AG09319 (cell line): ENCODE measurements at regions not wholly inside any gene's neighbourhood (a gene's known extent, or its start where the extent isn't known, plus 50 kb on each side); places are given as distances from the start of the nearest gene placed in this dataset.

ENCODE experiments used
- DNase-seq: peaks from one replicate; pipeline ENCODE4 v3.0.0-alpha.2; 2010; ENCODE audit warnings: low read depth; ENCODE audit errors: extremely low read depth
- TF ChIP-seq, protein P1 (sequence below): IDR thresholded peaks from 2 replicates; pipeline ENCODE4 v1.5.1; 2011; ENCODE audit warnings: low read depth, mild to moderate bottlenecking, inconsistent platforms, low read length, moderate library complexity

DNA sequence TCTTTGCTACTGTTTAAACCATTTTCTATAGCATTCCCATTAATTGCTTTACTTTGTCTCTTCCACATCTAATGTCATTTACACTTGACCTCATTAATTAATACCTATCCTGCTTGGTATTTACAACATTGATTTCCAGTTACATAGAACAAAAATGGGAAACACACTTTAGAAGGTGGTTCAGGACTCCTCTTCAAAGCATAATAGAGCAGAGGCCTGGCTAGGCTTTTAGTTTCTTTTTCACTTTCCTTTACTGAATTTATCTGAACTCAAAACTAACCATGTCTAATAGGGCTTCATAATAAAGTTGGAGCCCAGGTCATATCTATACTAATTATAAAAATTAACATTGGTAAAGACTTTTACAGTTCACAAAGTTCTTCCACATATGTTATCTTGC is 648.0 kb upstream of the KIRREL3 start:
- TF ChIP-seq, protein P1, sequence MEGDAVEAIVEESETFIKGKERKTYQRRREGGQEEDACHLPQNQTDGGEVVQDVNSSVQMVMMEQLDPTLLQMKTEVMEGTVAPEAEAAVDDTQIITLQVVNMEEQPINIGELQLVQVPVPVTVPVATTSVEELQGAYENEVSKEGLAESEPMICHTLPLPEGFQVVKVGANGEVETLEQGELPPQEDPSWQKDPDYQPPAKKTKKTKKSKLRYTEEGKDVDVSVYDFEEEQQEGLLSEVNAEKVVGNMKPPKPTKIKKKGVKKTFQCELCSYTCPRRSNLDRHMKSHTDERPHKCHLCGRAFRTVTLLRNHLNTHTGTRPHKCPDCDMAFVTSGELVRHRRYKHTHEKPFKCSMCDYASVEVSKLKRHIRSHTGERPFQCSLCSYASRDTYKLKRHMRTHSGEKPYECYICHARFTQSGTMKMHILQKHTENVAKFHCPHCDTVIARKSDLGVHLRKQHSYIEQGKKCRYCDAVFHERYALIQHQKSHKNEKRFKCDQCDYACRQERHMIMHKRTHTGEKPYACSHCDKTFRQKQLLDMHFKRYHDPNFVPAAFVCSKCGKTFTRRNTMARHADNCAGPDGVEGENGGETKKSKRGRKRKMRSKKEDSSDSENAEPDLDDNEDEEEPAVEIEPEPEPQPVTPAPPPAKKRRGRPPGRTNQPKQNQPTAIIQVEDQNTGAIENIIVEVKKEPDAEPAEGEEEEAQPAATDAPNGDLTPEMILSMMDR: no peak
- no peak for DNase-seq

- TF ChIP-seq, protein P1: no peak
- DNase-seq: no peak
Measured at GRCh38 chr11:127644366-127644765, 643.8 kb upstream of the KIRREL3 start.

GRCh38 chr11:127643268-127644058 is 642.9 kb upstream of the KIRREL3 start:
- TF ChIP-seq, protein P1: no peak
- DNase-seq: no peak

GRCh38 chr11:127640561-127641451 is 640.2 kb upstream of the KIRREL3 start:
- no peak for DNase-seq
- TF ChIP-seq, protein P1: no peak

- no peak for DNase-seq
- TF ChIP-seq, protein P1: no peak
Measured at GRCh38 chr11:127639916-127640315, 639.3 kb upstream of the KIRREL3 start.

- TF ChIP-seq, protein P1: no peak
- no peak for DNase-seq
Measured at GRCh38 chr11:127632976-127633680, 632.6 kb upstream of the KIRREL3 start.
